GM23338 (cell line): ENCODE measurements at regions not wholly inside any gene's neighbourhood (a gene's known extent, or its start where the extent isn't known, plus 50 kb on each side); places are given as distances from the start of the nearest gene placed in this dataset.

Experiments used
- ATAC-seq: fragments of 200-7000 bp; cut with Tn5 transposase; 3 replicates; pipeline ENCODE4 v1.9.1; 2020
- DNase-seq: peaks from one replicate; pipeline ENCODE4 v3.0.0-alpha.2; 2015; ENCODE audit warnings: low spot score
- H2AFZ ChIP-seq: fragments of 200-600 bp; sonication (generic); 2 replicates; pipeline ENCODE4 v1.8.0; 2016; ENCODE audit warnings: antibody characterized with exemption, mild to moderate bottlenecking, moderate library complexity
- H3F3A ChIP-seq: fragments of 200-600 bp; sonication (generic); replicated peaks from 2 replicates; pipeline ENCODE4 v1.8.0; 2017; ENCODE audit warnings: antibody characterized with exemption, mixed run types, low read depth
- H3K27ac ChIP-seq: fragments of 200-600 bp; sonication (generic); 2 replicates; pipeline ENCODE4 v1.6.1; 2016; ENCODE audit warnings: low read depth
- H3K27me3 ChIP-seq: fragments of 200-600 bp; sonication (generic); 2 replicates; pipeline ENCODE4 v1.8.0; 2016; ENCODE audit warnings: mild to moderate bottlenecking, mixed run types, moderate library complexity; ENCODE audit not compliant: insufficient read depth
- H3K36me3 ChIP-seq: fragments of 200-600 bp; sonication (generic); 2 replicates; pipeline ENCODE4 v1.8.0; 2016; ENCODE audit warnings: mild to moderate bottlenecking; ENCODE audit not compliant: insufficient read depth
- H3K4me1 ChIP-seq: fragments of 200-600 bp; sonication (generic); 2 replicates; pipeline ENCODE4 v1.8.0; 2016; ENCODE audit warnings: mild to moderate bottlenecking, moderate library complexity; ENCODE audit not compliant: insufficient read depth
- H3K4me2 ChIP-seq: fragments of 200-600 bp; sonication (generic); 2 replicates; pipeline ENCODE4 v1.7.1; 2017; ENCODE audit warnings: mixed run types
- H3K4me3 ChIP-seq: fragments of 200-600 bp; sonication (generic); 2 replicates; pipeline ENCODE4 v1.6.1; 2016; ENCODE audit warnings: mixed run types
- H3K79me2 ChIP-seq: fragments of 200-600 bp; sonication (generic); replicated peaks from 2 replicates; pipeline ENCODE4 v1.8.0; 2017; ENCODE audit warnings: mild to moderate bottlenecking; ENCODE audit not compliant: insufficient read depth
- H3K9me2 ChIP-seq: fragments of 200-600 bp; sonication (generic); 2 replicates; pipeline ENCODE4 v1.8.0; 2017; ENCODE audit not compliant: insufficient read depth
- H4K20me1 ChIP-seq: fragments of 200-600 bp; sonication (generic); replicated peaks from 2 replicates; pipeline ENCODE4 v1.8.0; 2017; ENCODE audit warnings: mild to moderate bottlenecking; ENCODE audit not compliant: insufficient read depth
- H3K27ac Mint-ChIP-seq: 2 replicates; pipeline ENCODE4 v1.8.0; 2020; ENCODE audit warnings: inconsistent platforms, mild to moderate bottlenecking, moderate library complexity, mixed read lengths
- H3K27me3 Mint-ChIP-seq: 3 replicates; pipeline ENCODE4 v1.8.0; 2022; ENCODE audit warnings: low read depth, mild to moderate bottlenecking, moderate library complexity, mixed read lengths, inconsistent platforms; ENCODE audit not compliant: insufficient read depth, poor library complexity
- H3K36me3 Mint-ChIP-seq: 3 replicates; pipeline ENCODE4 v1.8.0; 2021; ENCODE audit warnings: low read depth, mild to moderate bottlenecking, inconsistent platforms, moderate library complexity, mixed read lengths
- H3K4me1 Mint-ChIP-seq: 3 replicates; pipeline ENCODE4 v1.8.0; 2020; ENCODE audit warnings: mild to moderate bottlenecking, inconsistent platforms, mixed read lengths
- H3K4me3 Mint-ChIP-seq: 3 replicates; pipeline ENCODE4 v1.8.0; 2021; ENCODE audit warnings: moderate library complexity, mild to moderate bottlenecking, inconsistent platforms, mixed read lengths
- H3K9me3 Mint-ChIP-seq: 3 replicates; pipeline ENCODE4 v1.8.0; 2020; ENCODE audit warnings: moderate library complexity, mild to moderate bottlenecking, inconsistent platforms, mixed read lengths
- CREB1 ChIP-seq: fragments of 250-450 bp; sonication (Bioruptor Pico); IDR thresholded peaks from 2 replicates; pipeline ENCODE4 v1.5.0; 2020; ENCODE audit warnings: low read depth, mild to moderate bottlenecking, moderate library complexity
- EZH2 ChIP-seq: fragments of 200-600 bp; sonication (generic); IDR thresholded peaks from one replicate; pipeline ENCODE4 v1.8.0; 2017; ENCODE audit warnings: antibody characterized with exemption, mild to moderate bottlenecking, low read depth; ENCODE audit not compliant: unreplicated experiment
- EZH2phosphoT487 ChIP-seq: fragments of 200-600 bp; sonication (generic); IDR thresholded peaks from one replicate; pipeline ENCODE4 v1.8.1; 2018; ENCODE audit warnings: antibody characterized with exemption; ENCODE audit not compliant: unreplicated experiment
- JUNB ChIP-seq: IDR thresholded peaks from one replicate; pipeline ENCODE4 v1.6.1; 2016; ENCODE audit warnings: antibody characterized with exemption; ENCODE audit not compliant: unreplicated experiment
- NANOG ChIP-seq: IDR thresholded peaks from 2 replicates; pipeline ENCODE4 v1.6.1; 2016; ENCODE audit warnings: antibody characterized with exemption, borderline replicate concordance
- STAT1 ChIP-seq: IDR thresholded peaks from one replicate; pipeline ENCODE4 v1.6.1; 2016; ENCODE audit warnings: antibody characterized with exemption; ENCODE audit not compliant: unreplicated experiment
- ZNF114 ChIP-seq: fragments of 250-450 bp; sonication (Bioruptor Pico); IDR thresholded peaks from 2 replicates; pipeline ENCODE4 v1.5.0; 2020; ENCODE audit warnings: mild to moderate bottlenecking, moderate library complexity
- ZNF331 ChIP-seq: fragments of 250-450 bp; sonication (Bioruptor Pico); IDR thresholded peaks from 2 replicates; pipeline ENCODE4 v1.5.0; 2020; ENCODE audit warnings: low read depth, mild to moderate bottlenecking, moderate library complexity
- TF ChIP-seq, protein P1 (sequence below): IDR thresholded peaks from one replicate; pipeline ENCODE4 v1.6.1; 2018; ENCODE audit warnings: antibody characterized with exemption; ENCODE audit not compliant: unreplicated experiment
- TF ChIP-seq, protein P2 (sequence below), 2 experiments: fragments of 200-600 bp in 1 of 2; sonication (generic) in 1 of 2; conservative IDR thresholded peaks; 2 replicates each; pipeline versions ENCODE4 v1.5.1 to v1.6.1; 2016 to 2017; ENCODE audit warnings: antibody characterized with exemption in 2 of 2, low read depth in 2 of 2, mild to moderate bottlenecking in 2 of 2, moderate library complexity in 1 of 2
- TF ChIP-seq, protein P3 (sequence below): IDR thresholded peaks from 2 replicates; pipeline ENCODE4 v1.6.1; 2016; ENCODE audit warnings: antibody characterized with exemption
- TF ChIP-seq, protein P4 (sequence below): fragments of 250-450 bp; sonication (Bioruptor Pico); IDR thresholded peaks from 2 replicates; pipeline ENCODE4 v1.5.0; 2020; ENCODE audit warnings: mild to moderate bottlenecking, moderate library complexity

DNA sequence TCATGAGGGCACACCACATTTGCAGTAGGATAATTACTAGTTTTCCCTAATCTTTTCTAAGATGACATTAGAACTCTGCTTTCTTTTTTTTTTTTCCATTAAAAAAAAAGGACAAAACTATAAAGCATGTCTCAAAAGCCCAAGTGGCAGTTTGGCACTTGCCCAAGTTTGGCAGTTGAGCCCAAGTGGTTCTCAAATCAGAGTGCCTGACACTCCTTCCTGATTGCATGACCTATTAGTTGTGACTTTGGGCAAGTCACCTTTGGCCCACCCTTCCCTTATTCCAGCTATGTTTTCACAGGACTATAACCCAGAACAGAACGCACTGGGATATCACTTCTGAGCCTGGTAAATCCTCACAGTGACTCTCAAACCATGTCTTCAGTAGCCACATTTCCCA is 273.0 kb downstream of the CCDC85A start:
- H3K36me3 ChIP-seq = no peaks in the 10 kb centered on the region
- H3K9me3 Mint-ChIP-seq = peaks cover 4% of the 10 kb centered on the region; the same call in 2 of the 3 replicates
- DNase-seq = no peak
- no peak overlapping the region for H3K4me3 ChIP-seq
- no peak overlapping the region for H3K27ac ChIP-seq
- TF ChIP-seq, protein P1, sequence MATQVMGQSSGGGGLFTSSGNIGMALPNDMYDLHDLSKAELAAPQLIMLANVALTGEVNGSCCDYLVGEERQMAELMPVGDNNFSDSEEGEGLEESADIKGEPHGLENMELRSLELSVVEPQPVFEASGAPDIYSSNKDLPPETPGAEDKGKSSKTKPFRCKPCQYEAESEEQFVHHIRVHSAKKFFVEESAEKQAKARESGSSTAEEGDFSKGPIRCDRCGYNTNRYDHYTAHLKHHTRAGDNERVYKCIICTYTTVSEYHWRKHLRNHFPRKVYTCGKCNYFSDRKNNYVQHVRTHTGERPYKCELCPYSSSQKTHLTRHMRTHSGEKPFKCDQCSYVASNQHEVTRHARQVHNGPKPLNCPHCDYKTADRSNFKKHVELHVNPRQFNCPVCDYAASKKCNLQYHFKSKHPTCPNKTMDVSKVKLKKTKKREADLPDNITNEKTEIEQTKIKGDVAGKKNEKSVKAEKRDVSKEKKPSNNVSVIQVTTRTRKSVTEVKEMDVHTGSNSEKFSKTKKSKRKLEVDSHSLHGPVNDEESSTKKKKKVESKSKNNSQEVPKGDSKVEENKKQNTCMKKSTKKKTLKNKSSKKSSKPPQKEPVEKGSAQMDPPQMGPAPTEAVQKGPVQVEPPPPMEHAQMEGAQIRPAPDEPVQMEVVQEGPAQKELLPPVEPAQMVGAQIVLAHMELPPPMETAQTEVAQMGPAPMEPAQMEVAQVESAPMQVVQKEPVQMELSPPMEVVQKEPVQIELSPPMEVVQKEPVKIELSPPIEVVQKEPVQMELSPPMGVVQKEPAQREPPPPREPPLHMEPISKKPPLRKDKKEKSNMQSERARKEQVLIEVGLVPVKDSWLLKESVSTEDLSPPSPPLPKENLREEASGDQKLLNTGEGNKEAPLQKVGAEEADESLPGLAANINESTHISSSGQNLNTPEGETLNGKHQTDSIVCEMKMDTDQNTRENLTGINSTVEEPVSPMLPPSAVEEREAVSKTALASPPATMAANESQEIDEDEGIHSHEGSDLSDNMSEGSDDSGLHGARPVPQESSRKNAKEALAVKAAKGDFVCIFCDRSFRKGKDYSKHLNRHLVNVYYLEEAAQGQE = no peak
- TF ChIP-seq EZH2phosphoT487 (no peak), JUNB (no peak), STAT1 (no peak), ZNF114 (CRISPR knock-in tag) (no peak), ZNF331 (CRISPR knock-in tag) (no peak), EZH2 (no peak), NANOG (no peak), CREB1 (CRISPR knock-in tag) (no peak)
- TF ChIP-seq, protein P2, sequence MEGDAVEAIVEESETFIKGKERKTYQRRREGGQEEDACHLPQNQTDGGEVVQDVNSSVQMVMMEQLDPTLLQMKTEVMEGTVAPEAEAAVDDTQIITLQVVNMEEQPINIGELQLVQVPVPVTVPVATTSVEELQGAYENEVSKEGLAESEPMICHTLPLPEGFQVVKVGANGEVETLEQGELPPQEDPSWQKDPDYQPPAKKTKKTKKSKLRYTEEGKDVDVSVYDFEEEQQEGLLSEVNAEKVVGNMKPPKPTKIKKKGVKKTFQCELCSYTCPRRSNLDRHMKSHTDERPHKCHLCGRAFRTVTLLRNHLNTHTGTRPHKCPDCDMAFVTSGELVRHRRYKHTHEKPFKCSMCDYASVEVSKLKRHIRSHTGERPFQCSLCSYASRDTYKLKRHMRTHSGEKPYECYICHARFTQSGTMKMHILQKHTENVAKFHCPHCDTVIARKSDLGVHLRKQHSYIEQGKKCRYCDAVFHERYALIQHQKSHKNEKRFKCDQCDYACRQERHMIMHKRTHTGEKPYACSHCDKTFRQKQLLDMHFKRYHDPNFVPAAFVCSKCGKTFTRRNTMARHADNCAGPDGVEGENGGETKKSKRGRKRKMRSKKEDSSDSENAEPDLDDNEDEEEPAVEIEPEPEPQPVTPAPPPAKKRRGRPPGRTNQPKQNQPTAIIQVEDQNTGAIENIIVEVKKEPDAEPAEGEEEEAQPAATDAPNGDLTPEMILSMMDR (conservative IDR thresholded peaks at IDR 0.05; ENCODE audit: low read depth in 2 of 2) = no peak
- TF ChIP-seq, protein P3, sequence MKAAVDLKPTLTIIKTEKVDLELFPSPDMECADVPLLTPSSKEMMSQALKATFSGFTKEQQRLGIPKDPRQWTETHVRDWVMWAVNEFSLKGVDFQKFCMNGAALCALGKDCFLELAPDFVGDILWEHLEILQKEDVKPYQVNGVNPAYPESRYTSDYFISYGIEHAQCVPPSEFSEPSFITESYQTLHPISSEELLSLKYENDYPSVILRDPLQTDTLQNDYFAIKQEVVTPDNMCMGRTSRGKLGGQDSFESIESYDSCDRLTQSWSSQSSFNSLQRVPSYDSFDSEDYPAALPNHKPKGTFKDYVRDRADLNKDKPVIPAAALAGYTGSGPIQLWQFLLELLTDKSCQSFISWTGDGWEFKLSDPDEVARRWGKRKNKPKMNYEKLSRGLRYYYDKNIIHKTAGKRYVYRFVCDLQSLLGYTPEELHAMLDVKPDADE = no peak
- TF ChIP-seq, protein P4, sequence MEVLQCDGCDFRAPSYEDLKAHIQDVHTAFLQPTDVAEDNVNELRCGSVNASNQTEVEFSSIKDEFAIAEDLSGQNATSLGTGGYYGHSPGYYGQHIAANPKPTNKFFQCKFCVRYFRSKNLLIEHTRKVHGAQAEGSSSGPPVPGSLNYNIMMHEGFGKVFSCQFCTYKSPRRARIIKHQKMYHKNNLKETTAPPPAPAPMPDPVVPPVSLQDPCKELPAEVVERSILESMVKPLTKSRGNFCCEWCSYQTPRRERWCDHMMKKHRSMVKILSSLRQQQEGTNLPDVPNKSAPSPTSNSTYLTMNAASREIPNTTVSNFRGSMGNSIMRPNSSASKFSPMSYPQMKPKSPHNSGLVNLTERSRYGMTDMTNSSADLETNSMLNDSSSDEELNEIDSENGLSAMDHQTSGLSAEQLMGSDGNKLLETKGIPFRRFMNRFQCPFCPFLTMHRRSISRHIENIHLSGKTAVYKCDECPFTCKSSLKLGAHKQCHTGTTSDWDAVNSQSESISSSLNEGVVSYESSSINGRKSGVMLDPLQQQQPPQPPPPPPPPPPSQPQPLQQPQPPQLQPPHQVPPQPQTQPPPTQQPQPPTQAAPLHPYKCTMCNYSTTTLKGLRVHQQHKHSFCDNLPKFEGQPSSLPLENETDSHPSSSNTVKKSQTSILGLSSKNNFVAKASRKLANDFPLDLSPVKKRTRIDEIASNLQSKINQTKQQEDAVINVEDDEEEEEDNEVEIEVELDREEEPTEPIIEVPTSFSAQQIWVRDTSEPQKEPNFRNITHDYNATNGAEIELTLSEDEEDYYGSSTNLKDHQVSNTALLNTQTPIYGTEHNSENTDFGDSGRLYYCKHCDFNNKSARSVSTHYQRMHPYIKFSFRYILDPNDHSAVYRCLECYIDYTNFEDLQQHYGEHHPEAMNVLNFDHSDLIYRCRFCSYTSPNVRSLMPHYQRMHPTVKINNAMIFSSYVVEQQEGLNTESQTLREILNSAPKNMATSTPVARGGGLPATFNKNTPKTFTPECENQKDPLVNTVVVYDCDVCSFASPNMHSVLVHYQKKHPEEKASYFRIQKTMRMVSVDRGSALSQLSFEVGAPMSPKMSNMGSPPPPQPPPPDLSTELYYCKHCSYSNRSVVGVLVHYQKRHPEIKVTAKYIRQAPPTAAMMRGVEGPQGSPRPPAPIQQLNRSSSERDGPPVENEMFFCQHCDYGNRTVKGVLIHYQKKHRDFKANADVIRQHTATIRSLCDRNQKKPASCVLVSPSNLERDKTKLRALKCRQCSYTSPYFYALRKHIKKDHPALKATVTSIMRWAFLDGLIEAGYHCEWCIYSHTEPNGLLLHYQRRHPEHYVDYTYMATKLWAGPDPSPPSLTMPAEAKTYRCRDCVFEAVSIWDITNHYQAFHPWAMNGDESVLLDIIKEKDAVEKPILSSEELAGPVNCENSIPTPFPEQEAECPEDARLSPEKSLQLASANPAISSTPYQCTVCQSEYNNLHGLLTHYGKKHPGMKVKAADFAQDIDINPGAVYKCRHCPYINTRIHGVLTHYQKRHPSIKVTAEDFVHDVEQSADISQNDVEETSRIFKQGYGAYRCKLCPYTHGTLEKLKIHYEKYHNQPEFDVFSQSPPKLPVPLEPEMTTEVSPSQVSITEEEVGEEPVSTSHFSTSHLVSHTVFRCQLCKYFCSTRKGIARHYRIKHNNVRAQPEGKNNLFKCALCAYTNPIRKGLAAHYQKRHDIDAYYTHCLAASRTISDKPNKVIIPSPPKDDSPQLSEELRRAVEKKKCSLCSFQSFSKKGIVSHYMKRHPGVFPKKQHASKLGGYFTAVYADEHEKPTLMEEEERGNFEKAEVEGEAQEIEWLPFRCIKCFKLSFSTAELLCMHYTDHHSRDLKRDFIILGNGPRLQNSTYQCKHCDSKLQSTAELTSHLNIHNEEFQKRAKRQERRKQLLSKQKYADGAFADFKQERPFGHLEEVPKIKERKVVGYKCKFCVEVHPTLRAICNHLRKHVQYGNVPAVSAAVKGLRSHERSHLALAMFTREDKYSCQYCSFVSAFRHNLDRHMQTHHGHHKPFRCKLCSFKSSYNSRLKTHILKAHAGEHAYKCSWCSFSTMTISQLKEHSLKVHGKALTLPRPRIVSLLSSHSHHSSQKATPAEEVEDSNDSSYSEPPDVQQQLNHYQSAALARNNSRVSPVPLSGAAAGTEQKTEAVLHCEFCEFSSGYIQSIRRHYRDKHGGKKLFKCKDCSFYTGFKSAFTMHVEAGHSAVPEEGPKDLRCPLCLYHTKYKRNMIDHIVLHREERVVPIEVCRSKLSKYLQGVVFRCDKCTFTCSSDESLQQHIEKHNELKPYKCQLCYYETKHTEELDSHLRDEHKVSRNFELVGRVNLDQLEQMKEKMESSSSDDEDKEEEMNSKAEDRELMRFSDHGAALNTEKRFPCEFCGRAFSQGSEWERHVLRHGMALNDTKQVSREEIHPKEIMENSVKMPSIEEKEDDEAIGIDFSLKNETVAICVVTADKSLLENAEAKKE (CRISPR knock-in tag) = no peak
- no peak overlapping the region for H3K27ac Mint-ChIP-seq
- H3F3A ChIP-seq = no peaks in the 10 kb centered on the region
- H3K9me2 ChIP-seq = no peaks in the 10 kb centered on the region; the same call in none of the 2 replicates
- H4K20me1 ChIP-seq = no peaks in the 10 kb centered on the region
- peaks cover 2% of the 10 kb centered on the region for H3K27me3 Mint-ChIP-seq
- H2AFZ ChIP-seq = no peak overlapping the region
- no peaks in the 10 kb centered on the region for H3K4me1 Mint-ChIP-seq
- H3K79me2 ChIP-seq = no peaks in the 10 kb centered on the region
- H3K27me3 ChIP-seq = no peaks in the 10 kb centered on the region
- no peak overlapping the region for H3K4me3 Mint-ChIP-seq
- peaks cover 6% of the 10 kb centered on the region for H3K36me3 Mint-ChIP-seq
- H3K4me2 ChIP-seq = no peak overlapping the region
- no peak for ATAC-seq
- H3K4me1 ChIP-seq = no peaks in the 10 kb centered on the region
